Fibroblast of lung (primary cell): ENCODE measurements at regions not wholly inside any gene's neighbourhood (a gene's known extent, or its start where the extent isn't known, plus 50 kb on each side); places are given as distances from the start of the nearest gene placed in this dataset.

Source experiments
- EZH2 ChIP-seq: IDR thresholded peaks from 2 replicates; pipeline ENCODE4 v1.5.1; 2012; ENCODE audit warnings: low read length, control low read depth, mild to moderate bottlenecking; ENCODE audit errors: missing control alignments
- TF ChIP-seq, protein P1 (sequence below), 2 donors: IDR thresholded peaks in 1 of 2; conservative IDR thresholded peaks in 1 of 2; 1 replicate in 1 of 2; 2 replicates in 1 of 2; pipeline ENCODE4 v1.5.1; 2011 to 2012; ENCODE audit warnings: low read length in 2 of 2, control low read depth in 1 of 2, inconsistent platforms in 1 of 2, low read depth in 1 of 2, mild to moderate bottlenecking in 1 of 2

- TF ChIP-seq, protein P1, sequence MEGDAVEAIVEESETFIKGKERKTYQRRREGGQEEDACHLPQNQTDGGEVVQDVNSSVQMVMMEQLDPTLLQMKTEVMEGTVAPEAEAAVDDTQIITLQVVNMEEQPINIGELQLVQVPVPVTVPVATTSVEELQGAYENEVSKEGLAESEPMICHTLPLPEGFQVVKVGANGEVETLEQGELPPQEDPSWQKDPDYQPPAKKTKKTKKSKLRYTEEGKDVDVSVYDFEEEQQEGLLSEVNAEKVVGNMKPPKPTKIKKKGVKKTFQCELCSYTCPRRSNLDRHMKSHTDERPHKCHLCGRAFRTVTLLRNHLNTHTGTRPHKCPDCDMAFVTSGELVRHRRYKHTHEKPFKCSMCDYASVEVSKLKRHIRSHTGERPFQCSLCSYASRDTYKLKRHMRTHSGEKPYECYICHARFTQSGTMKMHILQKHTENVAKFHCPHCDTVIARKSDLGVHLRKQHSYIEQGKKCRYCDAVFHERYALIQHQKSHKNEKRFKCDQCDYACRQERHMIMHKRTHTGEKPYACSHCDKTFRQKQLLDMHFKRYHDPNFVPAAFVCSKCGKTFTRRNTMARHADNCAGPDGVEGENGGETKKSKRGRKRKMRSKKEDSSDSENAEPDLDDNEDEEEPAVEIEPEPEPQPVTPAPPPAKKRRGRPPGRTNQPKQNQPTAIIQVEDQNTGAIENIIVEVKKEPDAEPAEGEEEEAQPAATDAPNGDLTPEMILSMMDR (conservative IDR thresholded peaks at IDR 0.05 in 1 of 2, IDR thresholded peaks at IDR 0.05 in 1 of 2; ENCODE audit: low read depth in 1 of 2, low read length in 2 of 2): no peak
- TF ChIP-seq EZH2: no peak
These were observed 488.8 kb downstream of the HTR1A start for GRCh38 chr5:63473335-63473967.
